Spleen (tissue), 7 donors: ENCODE measurements at regions not wholly inside any gene's neighbourhood (a gene's known extent, or its start where the extent isn't known, plus 50 kb on each side); places are given as distances from the start of the nearest gene placed in this dataset.

ENCODE experiments used
- CTCF ChIP-seq, 11 experiments: fragments of 200-600 bp in 7 of 11; fragments of 450-650 bp in 4 of 11; sonication (generic) in 4 of 11; IDR thresholded peaks in 8 of 11; conservative IDR thresholded peaks in 3 of 11; 1 replicate in 7 of 11; 2 replicates in 4 of 11; pipeline versions ENCODE4 v1.4.0 to v1.8.0; 2016 to 2021; ENCODE audit warnings: antibody characterized with exemption in 11 of 11, inconsistent platforms in 4 of 11, mild to moderate bottlenecking in 1 of 11
- POLR2A ChIP-seq, 3 donors: fragments of 450-650 bp; IDR thresholded peaks; one replicate each; pipeline ENCODE4 v1.5.1; 2017; ENCODE audit warnings: antibody characterized with exemption in 3 of 3, mild to moderate bottlenecking in 1 of 3
- POLR2AphosphoS5 ChIP-seq, 3 donors: sonication (generic); formaldehyde crosslinking; IDR thresholded peaks; one replicate each; pipeline ENCODE4 v1.5.1; 2017; ENCODE audit warnings: antibody characterized with exemption in 3 of 3
- donor health status: DM: no; HTN: no; CAD: no; lungs with moderate emphysema.
- donor health status: DM: no; HTN: no; CAD: no.
- donor health status: DM: no; HTN: no; CAD: no.

- TF ChIP-seq CTCF (IDR thresholded peaks at IDR 0.05 in 8 of 11, conservative IDR thresholded peaks at IDR 0.05 in 3 of 11) = no peak
- no peak for TF ChIP-seq POLR2A (IDR thresholded peaks at IDR 0.05)
- TF ChIP-seq POLR2AphosphoS5 (IDR thresholded peaks at IDR 0.05) = no peak
These were observed 1287.1 kb downstream of the TMEM121 start for GRCh38 chr14:106813477-106813823.
